HL-60 (cell line): ENCODE measurements at regions not wholly inside any gene's neighbourhood (a gene's known extent, or its start where the extent isn't known, plus 50 kb on each side); places are given as distances from the start of the nearest gene placed in this dataset.

Experiments
- DNase-seq, 2 experiments: peaks; one replicate each; pipeline ENCODE4 v3.0.0-alpha.2; 2010 to 2020; ENCODE audit warnings: low read depth in 1 of 2, low spot score in 1 of 2
- H3K27ac ChIP-seq: fragments of 250-450 bp; sonication (Bioruptor Pico); replicated peaks from 2 replicates; pipeline ENCODE4 v1.5.1; 2020; ENCODE audit warnings: mild to moderate bottlenecking, moderate library complexity
- H3K27me3 ChIP-seq: fragments of 250-450 bp; sonication (Bioruptor Pico); 2 replicates; pipeline ENCODE4 v1.5.1; 2021; ENCODE audit warnings: mild to moderate bottlenecking, moderate library complexity; ENCODE audit not compliant: insufficient read depth, poor library complexity, severe bottlenecking
- H3K4me3 ChIP-seq: replicated peaks from 2 replicates; pipeline ENCODE4 v1.5.1; 2011; ENCODE audit warnings: mild to moderate bottlenecking, control low read depth, low read length; ENCODE audit not compliant: insufficient read depth
- CTCF ChIP-seq: IDR thresholded peaks from one replicate; pipeline ENCODE4 v1.5.1; 2011; ENCODE audit warnings: low read length, control low read depth, inconsistent platforms; ENCODE audit not compliant: insufficient read depth
- GABPA ChIP-seq: IDR thresholded peaks from 2 replicates; pipeline ENCODE4 v1.6.1; 2012; ENCODE audit warnings: low read depth
- POLR2AphosphoS5 ChIP-seq: IDR thresholded peaks from 2 replicates; pipeline ENCODE4 v1.6.1; 2012; ENCODE audit warnings: low read depth
- REST ChIP-seq: IDR thresholded peaks from 2 replicates; pipeline ENCODE4 v1.6.1; 2012; ENCODE audit warnings: low read depth; ENCODE audit not compliant: insufficient replicate concordance
- SPI1 ChIP-seq: IDR thresholded peaks from 2 replicates; pipeline ENCODE4 v1.6.1; 2012; ENCODE audit warnings: low read depth, mild to moderate bottlenecking, borderline replicate concordance

- TF ChIP-seq CTCF (no peak), REST (no peak), SPI1 (no peak)
- Histone ChIP-seq H3K27me3 (no peaks in the 10 kb centered on the region), H3K4me3 (no peak overlapping the region), H3K27ac (no peak overlapping the region)
- DNase-seq = no peak
These were observed 238.1 kb upstream of the ZWINT start for GRCh38 chr10:56599201-56599600.

GRCh38 chr10:56596257-56596656 lies 235.2 kb upstream of the ZWINT start:
- DNase-seq = no peak
- TF ChIP-seq POLR2AphosphoS5 (no peak), CTCF (no peak), GABPA (no peak), SPI1 (no peak), REST (no peak)

GRCh38 chr10:56593120-56593519 lies 232.1 kb upstream of the ZWINT start:
- no peak for DNase-seq
- no peak overlapping the region for H3K27ac ChIP-seq
- TF ChIP-seq POLR2AphosphoS5 (no peak), GABPA (no peak), REST (no peak)
- H3K27me3 ChIP-seq = no peaks in the 10 kb centered on the region
- H3K4me3 ChIP-seq = no peak overlapping the region

More at GRCh38 chr10:56596257-56596656, 235.2 kb upstream of the ZWINT start:
- H3K4me3 ChIP-seq = no peak overlapping the region
- H3K27me3 ChIP-seq = no peaks in the 10 kb centered on the region
- H3K27ac ChIP-seq = no peak overlapping the region

GRCh38 chr10:56586461-56586891 lies 225.4 kb upstream of the ZWINT start:
- TF ChIP-seq POLR2AphosphoS5 (no peak), REST (no peak), SPI1 (no peak), GABPA (no peak), CTCF (no peak)
- DNase-seq = no peak
- H3K27ac ChIP-seq = no peak overlapping the region
- no peaks in the 10 kb centered on the region for H3K27me3 ChIP-seq
- H3K4me3 ChIP-seq = no peak overlapping the region
